ENCODE measurements at regions not wholly inside any gene's neighbourhood (a gene's known extent, or its start where the extent isn't known, plus 50 kb on each side); places are given as distances from the start of the nearest gene placed in this dataset.

- TF ChIP-seq, protein P1, sequence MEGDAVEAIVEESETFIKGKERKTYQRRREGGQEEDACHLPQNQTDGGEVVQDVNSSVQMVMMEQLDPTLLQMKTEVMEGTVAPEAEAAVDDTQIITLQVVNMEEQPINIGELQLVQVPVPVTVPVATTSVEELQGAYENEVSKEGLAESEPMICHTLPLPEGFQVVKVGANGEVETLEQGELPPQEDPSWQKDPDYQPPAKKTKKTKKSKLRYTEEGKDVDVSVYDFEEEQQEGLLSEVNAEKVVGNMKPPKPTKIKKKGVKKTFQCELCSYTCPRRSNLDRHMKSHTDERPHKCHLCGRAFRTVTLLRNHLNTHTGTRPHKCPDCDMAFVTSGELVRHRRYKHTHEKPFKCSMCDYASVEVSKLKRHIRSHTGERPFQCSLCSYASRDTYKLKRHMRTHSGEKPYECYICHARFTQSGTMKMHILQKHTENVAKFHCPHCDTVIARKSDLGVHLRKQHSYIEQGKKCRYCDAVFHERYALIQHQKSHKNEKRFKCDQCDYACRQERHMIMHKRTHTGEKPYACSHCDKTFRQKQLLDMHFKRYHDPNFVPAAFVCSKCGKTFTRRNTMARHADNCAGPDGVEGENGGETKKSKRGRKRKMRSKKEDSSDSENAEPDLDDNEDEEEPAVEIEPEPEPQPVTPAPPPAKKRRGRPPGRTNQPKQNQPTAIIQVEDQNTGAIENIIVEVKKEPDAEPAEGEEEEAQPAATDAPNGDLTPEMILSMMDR (IDR thresholded peaks at IDR 0.05): no peak
- TF ChIP-seq POLR2A (IDR thresholded peaks at IDR 0.05): no peak
Measured at GRCh38 chr5:14983666-14984441, 112.3 kb upstream of the ANKH start.

Data from upper lobe of left lung (tissue), 4 donors.